Skin of body (tissue), 1 donor: ENCODE measurements at regions not wholly inside any gene's neighbourhood (a gene's known extent, or its start where the extent isn't known, plus 50 kb on each side); places are given as distances from the start of the nearest gene placed in this dataset.

Experiments
- DNase-seq: peaks from one replicate; lab custom pipeline; 2025; lab: John Stamatoyannopoulos, UW

DNA sequence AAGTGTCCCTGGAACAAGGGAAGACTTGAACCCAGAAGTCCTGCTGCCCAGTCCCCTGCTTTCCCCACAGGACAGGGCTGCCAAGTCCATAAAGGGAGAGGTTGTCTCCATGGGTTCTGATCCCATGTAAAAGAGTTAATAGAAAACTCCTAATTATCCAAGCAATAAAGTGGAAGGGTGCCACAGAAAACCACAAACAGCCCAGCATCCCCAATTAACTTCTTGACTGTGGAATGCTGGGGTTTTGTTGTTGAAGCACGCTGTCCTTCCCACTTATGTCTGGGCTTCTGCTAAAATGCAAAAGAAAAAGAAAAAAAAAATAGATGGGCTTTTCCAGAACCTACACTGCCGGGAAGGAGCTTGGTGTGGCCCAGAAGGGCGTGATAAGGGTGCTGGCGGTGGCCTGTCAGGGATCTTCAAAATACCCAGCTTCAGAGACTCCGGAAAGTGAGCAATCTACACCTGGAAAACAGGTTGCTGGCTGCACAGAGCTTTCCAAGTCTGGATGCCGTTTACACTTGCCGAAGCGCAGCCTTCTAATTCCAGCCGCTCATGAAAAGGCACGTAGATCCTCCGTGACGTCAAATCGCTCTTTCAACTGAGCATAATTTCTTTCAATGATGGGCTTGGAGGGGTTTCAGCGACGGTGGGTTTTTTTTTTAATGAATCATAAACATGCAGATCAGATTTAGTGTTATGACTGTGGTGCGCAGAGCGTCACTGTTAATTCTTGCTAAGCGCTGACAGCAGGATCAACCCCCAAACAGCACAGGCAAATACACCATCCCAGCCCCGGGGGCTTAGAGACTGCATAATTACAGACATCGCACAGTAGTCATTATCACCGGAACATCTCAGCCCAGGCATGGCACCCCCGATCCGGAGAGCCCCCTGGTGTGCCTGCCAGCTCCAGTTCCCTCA, 197.6 kb downstream of the BCOR start:
- no peak for DNase-seq

GRCh38 chrX:39900777-39901170, 197.0 kb downstream of the BCOR start:
- DNase-seq, result peak; percentile 57

DNA sequence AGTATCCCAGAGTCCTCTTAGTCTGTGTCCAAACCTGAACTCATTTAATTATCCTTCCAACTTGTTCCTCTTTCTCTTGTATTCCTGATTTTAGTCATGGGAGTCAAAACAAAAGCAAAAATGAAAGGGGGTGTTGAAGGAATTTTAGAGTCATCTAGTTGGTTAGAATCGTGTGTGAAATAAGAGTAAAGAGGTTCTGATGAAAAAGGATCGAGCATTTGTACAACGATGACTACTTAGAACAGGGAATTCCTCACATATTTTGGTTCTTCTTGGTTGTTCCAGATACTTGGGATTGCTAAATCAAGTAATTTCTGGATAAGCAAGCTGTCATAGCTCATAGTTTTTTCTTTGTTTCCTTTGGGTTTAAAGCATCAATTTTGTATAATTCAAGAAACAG, 194.4 kb downstream of the BCOR start:
- no peak for DNase-seq

- no peak for DNase-seq
These were observed 193.8 kb downstream of the BCOR start for GRCh38 chrX:39903937-39904336.

DNA sequence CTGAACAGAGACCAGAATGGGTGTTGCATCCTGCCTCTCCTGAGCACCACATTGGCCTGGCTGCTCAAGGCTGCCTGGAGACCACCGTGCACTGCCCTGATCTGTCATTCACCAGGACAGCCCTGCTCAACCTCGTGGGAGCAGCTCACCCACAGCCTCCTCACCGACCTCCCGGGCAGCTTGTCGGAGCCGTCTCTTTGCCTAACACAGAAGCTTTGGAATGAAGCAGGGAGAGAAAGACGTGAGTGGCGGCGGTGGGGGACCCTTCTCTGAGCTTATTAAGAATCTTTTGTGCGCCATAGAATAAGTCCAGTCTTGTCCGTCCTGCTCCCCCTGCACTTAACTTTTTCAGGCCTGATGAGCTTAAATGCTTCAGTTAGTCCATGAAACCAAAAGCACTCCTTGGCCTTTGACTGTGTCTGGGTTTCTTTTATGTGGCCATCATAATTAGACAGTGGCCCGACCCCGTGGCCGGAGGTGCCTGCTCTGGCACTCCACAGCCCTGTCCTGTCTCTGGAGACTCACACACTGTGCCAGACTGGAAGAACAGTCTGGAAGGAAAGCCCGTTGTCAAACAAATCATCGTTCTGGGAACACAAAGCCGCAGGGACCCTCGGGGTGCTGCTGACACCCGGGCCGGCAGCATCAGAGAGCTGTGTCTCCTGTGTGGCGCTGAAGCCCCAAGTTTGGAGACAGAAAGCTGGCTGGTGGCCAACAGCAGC, 192.8 kb downstream of the BCOR start:
- no peak for DNase-seq

GRCh38 chrX:39905538-39905891, 192.2 kb downstream of the BCOR start:
- no peak for DNase-seq

DNA sequence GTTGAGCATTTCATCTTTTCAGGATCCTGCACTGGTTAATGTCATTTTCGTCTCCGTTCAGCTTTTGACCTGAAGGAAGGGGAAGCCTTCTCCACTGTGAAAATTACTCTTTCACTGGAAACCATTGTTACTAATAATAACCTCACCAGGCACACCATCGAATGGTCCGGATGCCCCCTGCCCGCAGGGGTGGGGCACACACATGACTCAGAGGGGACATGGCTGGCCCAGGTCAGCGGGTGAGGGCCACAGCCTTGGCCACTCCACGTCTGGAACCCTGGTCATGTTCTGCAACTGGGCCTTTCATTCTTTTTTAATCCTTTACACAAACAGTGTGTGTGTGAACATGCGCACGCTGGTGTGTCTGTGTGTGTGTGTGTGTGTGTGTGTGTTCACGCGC, 191.8 kb downstream of the BCOR start:
- no peak for DNase-seq

DNA sequence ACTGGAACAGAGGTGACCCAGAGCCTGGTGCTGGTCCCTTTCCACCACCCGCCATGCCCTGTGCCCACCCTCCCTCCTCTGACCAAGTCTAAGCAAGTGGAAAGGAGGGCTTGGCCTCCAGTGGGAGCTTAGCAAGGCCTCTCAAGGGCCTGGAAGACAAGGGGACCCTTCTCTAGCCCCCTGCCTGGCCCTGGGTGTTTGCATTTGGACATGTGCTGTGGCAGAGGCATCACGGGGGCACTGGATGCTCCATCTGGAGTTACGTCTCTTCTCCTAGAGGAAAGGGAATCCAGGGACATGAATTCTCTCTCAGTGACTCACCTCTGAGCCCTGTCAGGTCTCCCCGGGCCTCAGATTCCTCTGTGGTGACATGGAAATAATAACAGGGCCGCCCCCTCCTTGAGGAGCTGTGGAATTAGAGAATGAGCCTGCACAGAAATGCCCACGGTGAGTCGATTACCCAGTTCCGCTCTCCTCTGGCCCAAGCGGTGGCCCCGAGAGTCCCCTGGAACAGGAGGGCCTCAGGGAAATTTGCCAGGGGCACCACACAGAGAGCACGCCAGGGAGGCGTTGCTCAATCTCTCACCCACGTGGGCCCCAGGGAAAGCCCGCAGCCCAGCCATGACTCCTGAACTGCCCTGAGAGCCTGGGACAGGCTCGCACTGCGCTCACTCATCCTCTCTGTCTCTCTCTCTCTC, 189.6 kb downstream of the BCOR start:
- no peak for DNase-seq

DNA sequence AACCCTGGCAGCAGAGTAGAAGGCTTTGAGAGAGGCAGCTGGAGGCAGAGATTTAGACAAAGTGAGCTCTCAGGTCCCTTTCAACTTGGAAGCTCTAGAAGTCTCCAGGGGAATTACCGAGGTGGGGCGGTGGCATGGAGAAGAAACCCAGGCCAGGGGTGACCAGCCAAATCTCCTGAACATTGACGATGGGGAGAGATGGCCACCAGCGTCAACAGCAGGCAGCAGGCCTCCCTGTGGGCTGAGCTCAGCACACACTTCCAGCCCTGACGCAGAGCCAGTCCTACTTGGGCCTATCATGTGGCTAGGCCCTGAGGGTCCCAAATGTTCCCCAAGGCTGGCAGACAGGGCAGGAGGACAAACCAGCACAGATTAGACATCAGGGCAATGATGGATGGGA, 187.8 kb downstream of the BCOR start:
- DNase-seq, result no peak

DNA sequence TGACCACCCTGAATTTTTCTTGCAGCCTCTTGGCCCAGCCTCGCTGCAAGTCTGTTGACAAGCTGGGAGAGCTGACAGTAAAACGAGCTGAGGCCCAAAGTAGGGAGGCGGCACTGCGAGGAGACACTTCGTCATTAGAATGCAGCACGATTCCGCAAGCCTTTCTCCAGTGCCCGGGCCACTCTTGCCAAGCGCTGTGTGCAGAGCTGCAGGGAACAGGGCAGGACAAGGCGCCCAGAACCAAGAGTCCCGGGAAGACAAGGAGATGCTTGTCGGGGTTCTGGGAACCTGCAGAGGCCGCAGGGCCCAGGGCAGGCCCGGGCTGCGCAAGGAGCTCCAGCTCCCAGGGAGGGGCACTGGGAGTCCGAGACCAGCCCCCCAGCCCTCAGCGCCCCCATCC, 187.1 kb downstream of the BCOR start:
- DNase-seq, result no peak

DNA sequence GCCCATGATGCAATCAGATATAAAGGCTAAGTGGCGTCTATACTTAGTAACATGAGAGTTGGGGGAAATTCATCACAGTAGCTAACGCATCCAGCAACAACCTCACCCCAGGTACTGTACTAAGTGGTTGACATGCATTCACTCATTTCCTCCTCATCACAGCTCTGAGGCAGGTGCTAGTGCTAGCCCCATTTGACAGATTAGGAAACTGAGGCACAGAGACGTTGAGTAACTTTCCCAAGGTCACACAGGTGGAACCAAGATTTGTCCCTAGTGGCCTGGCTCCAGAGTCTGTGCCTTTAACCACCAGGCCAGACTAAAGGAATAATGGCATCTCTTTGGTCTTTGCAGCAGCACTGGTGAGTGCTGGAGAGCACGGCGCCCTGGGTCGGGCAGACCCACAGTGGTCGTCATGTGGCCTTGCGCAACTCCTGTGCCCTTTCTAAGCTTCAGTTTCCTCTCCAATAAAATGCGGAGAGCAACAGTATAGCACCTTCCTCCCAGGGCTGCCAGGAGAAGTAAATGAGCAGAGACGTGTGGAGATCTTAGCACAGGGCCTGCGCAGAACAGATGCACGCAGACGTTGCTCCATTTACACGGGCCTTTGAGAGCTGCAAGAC, 186.4 kb downstream of the BCOR start:
- DNase-seq, result no peak

GRCh38 chrX:39912126-39912525, 185.6 kb downstream of the BCOR start:
- DNase-seq, result no peak

DNA sequence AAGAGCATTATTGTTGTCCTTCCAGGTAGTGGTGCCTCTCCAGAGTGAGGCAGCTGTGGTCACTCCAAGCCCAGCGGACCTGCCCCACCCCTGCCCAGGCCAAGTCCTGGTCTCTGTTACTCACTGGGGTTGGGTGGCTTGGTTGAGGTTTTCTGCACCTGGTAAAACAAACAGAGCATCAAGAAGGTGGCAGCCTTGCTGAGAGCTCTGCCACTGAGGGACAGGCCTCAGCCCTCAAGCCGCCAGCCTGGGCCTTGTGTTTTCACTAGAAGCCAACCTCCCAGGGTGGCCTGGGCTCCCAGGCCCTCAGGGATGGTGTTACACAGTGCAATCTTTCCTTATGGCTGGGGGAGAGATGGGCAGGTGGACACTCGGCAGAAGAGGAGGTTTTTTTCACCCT, 182.7 kb downstream of the BCOR start:
- DNase-seq, result no peak

GRCh38 chrX:39915596-39915995, 182.2 kb downstream of the BCOR start:
- no peak for DNase-seq

DNA sequence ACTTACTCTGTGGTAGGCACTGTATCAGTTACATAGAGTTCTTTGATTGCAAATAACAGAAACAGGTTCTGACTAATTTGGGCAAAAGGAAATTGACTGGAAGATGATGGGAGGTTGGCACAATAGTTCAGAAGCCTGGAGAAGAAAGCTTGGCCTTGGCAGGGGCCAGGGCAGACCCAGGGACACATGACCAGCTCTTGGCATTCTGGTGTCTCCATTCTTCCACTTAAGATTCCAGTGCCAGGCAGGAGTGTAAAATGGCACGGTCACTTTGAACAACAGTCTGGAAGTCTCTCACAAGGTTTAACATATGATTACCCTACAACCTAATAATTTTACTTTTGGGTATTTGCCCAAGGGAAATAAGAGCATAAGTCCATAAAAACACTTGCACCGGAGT, 175.9 kb downstream of the BCOR start:
- DNase-seq, result no peak

GRCh38 chrX:39922488-39922887, 175.3 kb downstream of the BCOR start:
- DNase-seq, result no peak

DNA sequence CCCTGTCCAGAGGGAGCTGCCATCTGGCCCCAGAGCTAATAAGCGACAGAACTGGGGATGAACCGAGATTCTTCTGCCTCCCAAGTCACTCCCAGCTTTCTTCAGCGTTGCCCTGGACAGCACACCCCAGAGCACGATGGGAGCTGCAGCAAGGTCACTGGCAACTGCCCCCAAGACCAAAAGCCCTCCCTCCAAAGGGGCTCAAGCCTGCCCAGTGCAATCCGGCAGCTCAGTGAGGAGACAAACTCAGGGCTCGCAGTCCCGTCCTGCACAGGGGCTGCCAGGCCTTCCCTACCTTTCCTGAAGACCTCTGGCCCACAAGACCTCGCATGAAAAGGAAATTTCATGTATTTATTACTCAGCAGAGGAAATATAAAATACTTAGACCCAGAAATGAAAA, 174.8 kb downstream of the BCOR start:
- DNase-seq, result no peak

DNA sequence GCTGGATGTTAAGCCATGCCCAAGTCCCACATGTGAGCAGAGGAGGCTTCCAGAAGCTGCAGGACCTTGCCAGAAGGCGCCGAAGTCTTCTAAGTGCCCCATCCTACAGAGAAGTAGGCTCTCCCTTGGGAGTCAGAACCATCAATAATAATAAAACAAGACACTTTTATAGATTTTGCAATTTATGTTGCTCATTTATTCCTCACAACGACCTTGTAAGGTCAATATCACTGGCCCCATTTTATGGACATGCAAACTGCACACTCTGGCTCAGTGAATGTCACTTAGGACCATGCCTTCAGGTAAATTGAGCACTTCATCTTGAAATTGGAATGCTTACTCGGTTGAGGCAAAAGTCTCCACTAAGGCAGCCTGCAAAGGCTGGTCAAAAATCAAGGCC, 170.4 kb downstream of the BCOR start:
- DNase-seq, result no peak

- DNase-seq, result no peak
These were observed 168.9 kb downstream of the BCOR start for GRCh38 chrX:39928704-39929378.

GRCh38 chrX:39929379-39930025, 168.3 kb downstream of the BCOR start:
- no peak for DNase-seq
